LNCaP clone FGC (cell line): ENCODE measurements at regions not wholly inside any gene's neighbourhood (a gene's known extent, or its start where the extent isn't known, plus 50 kb on each side); places are given as distances from the start of the nearest gene placed in this dataset.

ENCODE experiments used
- DNase-seq: peaks from one replicate; pipeline ENCODE4 v3.0.0-alpha.2; 2011; ENCODE audit warnings: low read depth
- H3K4me3 ChIP-seq: 2 replicates; pipeline ENCODE4 v1.5.1; 2011; ENCODE audit warnings: mild to moderate bottlenecking, low read depth, low read length, control low read depth
- CTCF ChIP-seq: IDR thresholded peaks from 2 replicates; pipeline ENCODE4 v1.5.1; 2012; ENCODE audit warnings: mild to moderate bottlenecking; ENCODE audit not compliant: control insufficient read depth, insufficient read depth; ENCODE audit errors: extremely low read depth

- no peak for TF ChIP-seq CTCF
- DNase-seq = no peak
Observed at GRCh38 chr13:78820541-78820940, 161.6 kb upstream of the OBI1 start.

GRCh38 chr13:78816592-78816991 lies 157.6 kb upstream of the OBI1 start:
- H3K4me3 ChIP-seq = no peak overlapping the region
- no peak for TF ChIP-seq CTCF
- DNase-seq = no peak

More at GRCh38 chr13:78820541-78820940, 161.6 kb upstream of the OBI1 start:
- H3K4me3 ChIP-seq = no peak overlapping the region

- TF ChIP-seq CTCF = no peak
Observed at GRCh38 chr13:78816154-78816553, 157.2 kb upstream of the OBI1 start.

GRCh38 chr13:78806457-78806856 lies 147.5 kb upstream of the OBI1 start:
- no peak for DNase-seq
- TF ChIP-seq CTCF = peak; percentile 39
- no peak overlapping the region for H3K4me3 ChIP-seq

More at GRCh38 chr13:78816154-78816553, 157.2 kb upstream of the OBI1 start:
- DNase-seq = no peak
- H3K4me3 ChIP-seq = no peak overlapping the region

GRCh38 chr13:78802912-78803311 lies 144.0 kb upstream of the OBI1 start:
- H3K4me3 ChIP-seq = no peak overlapping the region
- no peak for DNase-seq
- TF ChIP-seq CTCF = no peak

- TF ChIP-seq CTCF = no peak
- H3K4me3 ChIP-seq = no peak overlapping the region
- no peak for DNase-seq
Observed at GRCh38 chr13:78787190-78787589, 128.2 kb upstream of the OBI1 start.

- DNase-seq = no peak
- H3K4me3 ChIP-seq = no peak overlapping the region
- no peak for TF ChIP-seq CTCF
Observed at GRCh38 chr13:78786459-78786858, 127.5 kb upstream of the OBI1 start.
